NCI-H2107 treated with DMSO at 0.1 percent for 48 hours (cell line): ENCODE measurements at regions not wholly inside any gene's neighbourhood (a gene's known extent, or its start where the extent isn't known, plus 50 kb on each side); places are given as distances from the start of the nearest gene placed in this dataset.

Experiments
- DNase-seq: peaks from one replicate; lab custom pipeline; 2025; ENCODE audit not compliant: unreplicated experiment; lab: John Stamatoyannopoulos, UW

- no peak for DNase-seq
These were observed 93.7 kb upstream of the SPON1 start for GRCh38 chr11:13868710-13869397.

DNA sequence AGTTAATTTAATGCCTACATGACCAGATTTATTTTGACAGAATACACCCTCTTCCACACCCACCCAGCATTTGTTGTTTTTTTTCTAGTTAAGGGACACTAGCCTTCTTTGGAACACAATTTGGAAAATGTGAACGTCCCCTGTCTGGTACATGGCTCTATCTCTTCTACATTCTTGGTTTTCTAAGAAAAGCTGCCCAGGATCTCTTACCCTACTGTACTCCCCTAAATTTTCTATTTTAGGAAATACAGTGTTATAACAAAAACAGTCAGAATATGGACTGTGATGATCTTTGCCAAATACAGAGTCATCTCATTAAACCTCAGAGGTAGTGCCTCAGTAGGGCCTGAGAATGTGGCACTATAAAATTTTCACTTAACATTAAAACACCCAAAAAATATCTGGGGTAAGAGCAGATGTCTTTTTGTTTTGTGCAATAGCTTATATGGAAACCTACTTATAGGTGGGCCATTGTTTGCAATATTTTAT lies 93.1 kb upstream of the SPON1 start:
- no peak for DNase-seq

- DNase-seq = no peak
These were observed 87.9 kb upstream of the SPON1 start for GRCh38 chr11:13874597-13874996.

GRCh38 chr11:13875643-13876042 lies 86.9 kb upstream of the SPON1 start:
- DNase-seq = no peak

DNA sequence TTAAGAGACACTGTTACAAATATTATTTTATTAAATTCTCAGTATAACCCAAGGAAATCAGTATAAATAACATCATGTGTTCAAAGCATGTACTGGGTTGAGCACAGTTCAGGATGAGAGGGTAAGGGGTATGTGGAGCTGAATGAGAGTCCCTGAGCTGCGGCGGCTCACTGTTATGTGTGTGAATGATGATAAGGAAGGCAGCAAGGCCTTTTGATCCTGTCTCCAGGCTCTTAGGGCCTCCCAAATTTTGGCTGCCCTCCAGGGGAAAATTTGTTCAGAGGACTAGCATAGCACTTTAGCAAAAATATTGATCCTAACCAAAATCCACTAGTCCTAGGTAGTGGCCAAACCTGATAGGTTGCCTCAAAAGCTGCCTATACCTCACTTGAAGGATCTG lies 86.1 kb upstream of the SPON1 start:
- DNase-seq = no peak

GRCh38 chr11:13878077-13878476 lies 84.4 kb upstream of the SPON1 start:
- no peak for DNase-seq

DNA sequence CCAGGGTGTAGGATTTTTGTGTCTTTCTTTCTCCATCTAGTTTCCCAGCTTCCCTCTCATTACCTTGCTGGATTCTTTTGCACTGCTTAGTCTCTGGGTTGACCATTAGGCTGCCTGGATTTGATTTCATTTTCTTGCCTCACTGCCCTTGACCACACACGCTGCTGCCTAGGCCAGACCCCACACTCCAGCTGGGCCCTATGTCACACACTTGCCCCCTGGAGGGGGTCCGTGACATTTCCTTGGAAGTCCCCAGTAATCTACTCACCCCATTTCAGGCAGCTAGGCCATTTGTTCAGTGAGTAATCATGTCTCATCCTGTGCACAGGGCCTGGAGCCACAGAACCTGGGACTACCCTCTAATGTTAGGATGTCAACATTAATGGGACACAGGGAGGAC lies 81.9 kb upstream of the SPON1 start:
- no peak for DNase-seq

- no peak for DNase-seq
These were observed 81.2 kb upstream of the SPON1 start for GRCh38 chr11:13881226-13881905.

- DNase-seq = no peak
These were observed 79.5 kb upstream of the SPON1 start for GRCh38 chr11:13883042-13883441.

GRCh38 chr11:13883589-13883988 lies 78.9 kb upstream of the SPON1 start:
- DNase-seq = no peak

DNA sequence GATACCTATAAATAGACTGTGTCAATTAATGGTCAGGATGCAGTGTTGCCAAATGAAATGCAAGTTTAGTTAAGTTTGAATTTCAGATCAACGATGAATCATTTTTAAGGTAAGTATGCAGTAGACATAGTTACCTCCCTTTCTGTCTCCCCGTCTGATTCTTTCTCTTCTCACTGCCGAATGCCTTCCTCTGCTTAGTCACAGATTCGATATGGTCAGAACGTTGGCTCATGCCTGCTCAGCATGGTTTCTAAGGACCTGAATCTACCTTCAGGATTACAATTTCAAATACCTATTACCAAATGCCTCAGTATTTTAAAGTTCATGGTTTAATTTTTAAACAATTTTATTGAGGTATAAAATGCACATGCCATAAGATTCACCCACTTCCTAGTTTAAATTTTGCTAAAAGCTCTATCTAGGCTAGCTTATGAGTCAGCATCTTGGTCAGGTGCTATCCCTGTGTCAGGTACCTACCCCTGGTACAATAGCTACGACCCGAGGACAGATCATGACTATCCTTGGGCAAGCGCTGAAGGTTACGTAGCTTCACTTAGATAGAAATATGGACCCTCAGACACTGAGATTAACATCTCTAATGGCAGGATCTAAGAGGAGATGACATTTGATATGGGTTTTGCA lies 78.2 kb upstream of the SPON1 start:
- DNase-seq = no peak

- DNase-seq = no peak
These were observed 77.4 kb upstream of the SPON1 start for GRCh38 chr11:13885083-13885482.

DNA sequence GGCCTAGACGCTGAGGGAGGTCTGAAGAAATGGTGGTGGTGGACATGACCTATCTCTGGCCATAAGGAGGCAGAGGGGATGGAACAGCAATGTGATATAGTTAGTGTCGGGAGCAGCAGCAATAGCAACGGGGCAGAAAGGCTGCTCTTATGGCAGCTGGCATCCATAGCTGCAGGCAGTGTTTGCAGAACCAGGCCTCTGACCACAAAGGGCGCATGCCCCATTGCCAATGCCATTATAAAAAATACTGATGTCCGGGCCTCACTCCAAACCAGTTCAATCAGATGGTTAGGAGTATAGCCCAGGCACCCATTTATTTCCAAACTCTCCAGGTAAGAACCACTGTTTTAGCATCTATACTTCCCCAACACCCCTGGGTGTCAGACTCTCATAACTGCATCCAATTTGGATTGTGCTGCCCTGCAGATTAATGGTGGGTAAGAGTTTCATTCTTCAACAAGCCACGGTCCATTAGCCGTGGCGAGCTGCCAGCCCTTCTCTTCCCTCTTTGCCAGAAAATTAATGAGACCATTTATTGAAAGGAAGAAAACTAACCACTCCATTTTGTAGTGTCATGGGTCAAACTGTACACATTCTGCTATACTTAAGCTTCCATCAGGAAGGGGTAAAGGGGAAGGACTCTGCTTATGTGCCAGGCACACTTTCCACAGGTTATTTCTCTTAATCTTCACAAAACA lies 72.8 kb upstream of the SPON1 start:
- peak; percentile 61 for DNase-seq

DNA sequence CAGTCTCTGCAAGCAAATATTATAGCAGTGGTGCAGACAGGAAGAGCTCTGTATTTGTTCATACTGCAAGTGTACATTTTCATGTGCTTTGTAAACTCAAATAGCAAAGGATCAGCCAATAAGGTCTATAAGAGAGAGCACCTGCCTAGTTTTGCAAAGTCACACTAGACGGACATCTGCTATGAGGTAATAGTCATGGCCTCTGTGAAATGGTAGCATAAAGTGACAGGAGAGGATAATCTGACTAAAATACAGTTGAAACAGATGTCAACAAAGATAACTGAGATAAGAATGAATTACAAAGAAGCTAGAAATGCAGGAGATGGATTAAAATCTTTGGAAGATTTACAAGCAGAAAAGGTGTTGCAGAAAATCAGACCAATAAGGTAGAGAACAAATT lies 70.6 kb upstream of the SPON1 start:
- DNase-seq = peak; percentile 17

GRCh38 chr11:13896175-13896980 lies 66.1 kb upstream of the SPON1 start:
- no peak for DNase-seq

GRCh38 chr11:13896981-13897353 lies 65.6 kb upstream of the SPON1 start:
- DNase-seq = no peak

DNA sequence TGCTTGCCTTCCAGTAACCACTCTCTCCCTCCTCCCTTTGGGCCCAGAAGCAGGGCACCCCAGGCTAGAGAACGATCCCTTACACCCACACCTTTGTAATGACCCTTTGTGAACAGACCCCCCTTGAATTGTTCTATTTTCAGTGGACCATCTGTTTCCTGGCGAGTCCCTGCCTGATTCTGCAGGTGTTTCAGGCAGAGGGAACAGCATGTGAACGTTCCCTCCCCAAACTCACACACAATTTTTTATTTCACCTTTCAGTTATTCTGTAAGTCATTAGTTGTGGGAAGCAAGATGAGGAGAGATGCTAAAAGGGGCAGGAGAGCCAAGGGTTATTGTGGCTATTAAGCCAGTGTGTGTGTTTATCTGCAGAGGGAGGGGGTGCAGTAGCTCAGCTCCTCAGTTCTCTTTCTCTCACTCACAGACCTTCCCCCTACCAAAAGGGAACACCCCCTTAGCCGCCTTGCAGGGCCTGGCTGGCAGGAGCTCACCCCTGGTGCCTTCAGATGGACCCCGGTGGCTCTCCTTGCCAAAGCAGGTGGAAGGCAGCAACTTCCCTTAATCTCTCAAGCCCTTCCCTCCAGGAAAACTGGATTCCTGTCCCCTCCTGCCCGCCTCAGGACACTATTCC lies 64.8 kb upstream of the SPON1 start:
- DNase-seq = no peak

DNA sequence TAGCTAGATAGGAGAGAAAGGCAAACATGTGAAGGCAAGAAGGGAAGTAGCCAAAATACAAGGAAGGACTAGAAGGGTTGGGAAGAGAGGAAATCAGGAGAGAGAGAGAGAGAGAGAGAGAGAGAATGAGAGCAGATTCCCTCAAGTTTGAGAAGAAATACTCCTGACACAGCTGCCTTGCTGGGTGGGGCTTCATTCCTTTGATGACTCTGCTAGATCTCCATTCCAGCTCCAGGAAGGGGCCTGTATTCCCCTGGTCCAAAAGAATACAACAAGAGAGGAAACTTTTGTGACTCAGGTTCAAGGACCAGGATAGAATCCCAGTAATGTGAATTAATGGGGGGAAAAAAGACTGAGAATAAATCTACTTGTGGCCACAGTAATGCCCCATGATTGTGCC lies 62.9 kb upstream of the SPON1 start:
- no peak for DNase-seq

- no peak for DNase-seq
These were observed 60.0 kb upstream of the SPON1 start for GRCh38 chr11:13902523-13902922.

DNA sequence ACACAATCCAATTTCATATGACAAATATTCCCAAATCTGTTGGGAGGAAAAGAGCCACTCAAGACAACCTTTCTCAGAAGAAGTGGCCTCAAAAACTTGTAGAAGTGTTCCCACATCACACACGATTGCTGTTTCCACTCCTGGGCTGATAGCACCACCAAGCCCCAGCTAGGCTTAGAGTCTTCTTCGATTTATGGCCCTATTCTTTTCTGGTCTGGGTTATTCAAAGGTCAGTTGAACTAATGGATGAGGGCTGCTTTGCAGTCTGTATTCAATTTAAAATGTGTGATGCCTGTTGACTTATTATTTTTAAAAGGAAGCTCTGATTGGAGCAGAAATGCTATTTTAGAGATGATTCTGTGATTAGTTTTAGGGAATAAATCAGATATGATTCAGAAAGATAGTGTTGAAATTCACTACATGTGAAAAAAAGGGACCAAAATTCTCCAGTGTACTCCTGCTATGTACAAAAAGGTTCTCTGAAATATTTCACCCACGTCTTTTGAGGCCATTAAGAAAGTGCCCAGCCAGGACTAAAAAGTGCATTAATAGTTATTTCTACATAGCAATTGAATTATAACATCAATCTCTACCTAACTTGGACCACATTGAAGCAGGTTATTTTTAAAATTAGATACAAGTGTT lies 57.3 kb upstream of the SPON1 start:
- no peak for DNase-seq
